Astrocyte of the cerebellum (primary cell): ENCODE measurements at regions not wholly inside any gene's neighbourhood (a gene's known extent, or its start where the extent isn't known, plus 50 kb on each side); places are given as distances from the start of the nearest gene placed in this dataset.

Experiments
- DNase-seq: peaks from one replicate; pipeline ENCODE4 v3.0.0-alpha.2; 2011; ENCODE audit warnings: low read depth
- H3K4me3 ChIP-seq: 2 replicates; pipeline ENCODE4 v1.5.1; 2011; ENCODE audit warnings: mild to moderate bottlenecking, low read depth, low read length, moderate library complexity
- in situ Hi-C: cut with HindIII; loops from 2 replicates; pipeline ENCODE4 v1.10.0; 2017; ENCODE audit warnings: low sequenced_read_pairs
- TF ChIP-seq, protein P1 (sequence below): IDR thresholded peaks from 2 replicates; pipeline ENCODE4 v1.5.1; 2012; ENCODE audit warnings: low read length, low read depth, moderate library complexity, mild to moderate bottlenecking; ENCODE audit errors: missing control alignments

GRCh38 chr15:26106556-26106955, 243.4 kb upstream of the ATP10A start:
- no peak overlapping the region for H3K4me3 ChIP-seq
- in situ Hi-C loops = no loop called here
- no peak for DNase-seq
- TF ChIP-seq, protein P1, sequence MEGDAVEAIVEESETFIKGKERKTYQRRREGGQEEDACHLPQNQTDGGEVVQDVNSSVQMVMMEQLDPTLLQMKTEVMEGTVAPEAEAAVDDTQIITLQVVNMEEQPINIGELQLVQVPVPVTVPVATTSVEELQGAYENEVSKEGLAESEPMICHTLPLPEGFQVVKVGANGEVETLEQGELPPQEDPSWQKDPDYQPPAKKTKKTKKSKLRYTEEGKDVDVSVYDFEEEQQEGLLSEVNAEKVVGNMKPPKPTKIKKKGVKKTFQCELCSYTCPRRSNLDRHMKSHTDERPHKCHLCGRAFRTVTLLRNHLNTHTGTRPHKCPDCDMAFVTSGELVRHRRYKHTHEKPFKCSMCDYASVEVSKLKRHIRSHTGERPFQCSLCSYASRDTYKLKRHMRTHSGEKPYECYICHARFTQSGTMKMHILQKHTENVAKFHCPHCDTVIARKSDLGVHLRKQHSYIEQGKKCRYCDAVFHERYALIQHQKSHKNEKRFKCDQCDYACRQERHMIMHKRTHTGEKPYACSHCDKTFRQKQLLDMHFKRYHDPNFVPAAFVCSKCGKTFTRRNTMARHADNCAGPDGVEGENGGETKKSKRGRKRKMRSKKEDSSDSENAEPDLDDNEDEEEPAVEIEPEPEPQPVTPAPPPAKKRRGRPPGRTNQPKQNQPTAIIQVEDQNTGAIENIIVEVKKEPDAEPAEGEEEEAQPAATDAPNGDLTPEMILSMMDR = no peak

GRCh38 chr15:26103002-26103404, 239.9 kb upstream of the ATP10A start:
- in situ Hi-C loops = no loop called here
- DNase-seq = no peak
- H3K4me3 ChIP-seq = no peak overlapping the region
- TF ChIP-seq, protein P1 = no peak

- TF ChIP-seq, protein P1 = no peak
- no peak overlapping the region for H3K4me3 ChIP-seq
- DNase-seq = no peak
- in situ Hi-C loops = no loop called here
These were observed 239.2 kb upstream of the ATP10A start for GRCh38 chr15:26102365-26102764.

GRCh38 chr15:26101443-26101842, 238.3 kb upstream of the ATP10A start:
- no peak for DNase-seq
- TF ChIP-seq, protein P1 = no peak
- in situ Hi-C loops = no loop called here
- no peak overlapping the region for H3K4me3 ChIP-seq

GRCh38 chr15:26098801-26099200, 235.7 kb upstream of the ATP10A start:
- H3K4me3 ChIP-seq = no peak overlapping the region
- TF ChIP-seq, protein P1 = no peak
- in situ Hi-C loops = no loop called here
- DNase-seq = no peak

DNA sequence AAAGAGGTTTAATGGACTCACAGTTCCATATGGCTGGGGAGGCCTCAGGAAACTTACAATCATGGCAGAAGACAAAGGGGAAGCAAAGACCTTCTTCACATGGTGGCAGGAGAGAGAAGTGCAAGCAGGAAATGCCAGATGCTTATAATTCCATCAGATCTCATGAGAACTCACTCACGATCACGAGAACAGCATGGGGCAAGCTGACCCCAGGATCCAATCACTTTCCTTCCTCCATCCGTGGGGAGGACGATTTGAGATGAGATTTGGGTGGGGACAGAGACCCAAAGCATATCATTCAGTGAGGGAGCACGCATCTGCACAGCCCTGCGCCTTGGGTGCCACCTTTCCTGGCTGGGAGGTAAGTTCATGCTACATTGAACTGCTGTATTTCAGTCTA, 234.1 kb upstream of the ATP10A start:
- no peak overlapping the region for H3K4me3 ChIP-seq
- no peak for DNase-seq
- TF ChIP-seq, protein P1 = no peak
- in situ Hi-C loops = no loop called here

DNA sequence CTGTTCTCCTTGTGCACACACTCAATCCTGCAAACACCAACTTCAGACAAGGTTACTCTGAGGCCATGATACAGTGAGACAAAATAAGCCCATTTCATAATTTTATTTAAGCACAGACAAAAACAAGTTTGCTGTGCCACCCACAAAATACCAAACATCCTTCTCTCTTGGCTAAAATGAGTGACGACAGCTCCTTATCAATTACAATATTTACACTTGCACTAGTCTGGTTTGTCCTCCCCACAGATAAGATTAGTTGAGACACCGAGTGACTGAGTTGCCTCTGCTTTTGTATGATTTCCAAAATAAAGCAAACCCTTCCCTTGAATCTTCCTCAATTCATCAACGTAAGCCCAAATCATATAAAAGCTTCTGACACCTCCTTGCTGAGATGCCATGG, 233.5 kb upstream of the ATP10A start:
- H3K4me3 ChIP-seq = no peak overlapping the region
- in situ Hi-C loops = no loop called here
- TF ChIP-seq, protein P1 = no peak
- DNase-seq = no peak
